SK-N-MC (cell line): ENCODE measurements at regions not wholly inside any gene's neighbourhood (a gene's known extent, or its start where the extent isn't known, plus 50 kb on each side); places are given as distances from the start of the nearest gene placed in this dataset.
"Not testable (repeated sequence)": the region's sequence is repeated elsewhere in the genome, so short reads cannot be mapped to it uniquely, and the experiment has no call there.

ENCODE experiments used
- DNase-seq: peaks from one replicate; pipeline ENCODE4 v3.0.0-alpha.2; 2011; ENCODE audit warnings: low read depth, low spot score
- H3K27ac ChIP-seq: fragments of 200-600 bp; sonication (generic); 2 replicates; pipeline ENCODE4 v1.5.1; 2016; ENCODE audit warnings: mixed run types
- H3K36me3 ChIP-seq: fragments of 200-600 bp; sonication (generic); 2 replicates; pipeline ENCODE4 v1.6.1; 2017; ENCODE audit warnings: antibody characterized with exemption, low read length, mixed read lengths; ENCODE audit not compliant: insufficient read depth
- H3K4me3 ChIP-seq: fragments of 200-600 bp; sonication (generic); 2 replicates; pipeline ENCODE4 v1.5.1; 2016
- H3K9ac ChIP-seq: fragments of 200-600 bp; sonication (generic); 2 replicates; pipeline ENCODE4 v1.8.0; 2017; ENCODE audit warnings: mixed run types, mixed read lengths; ENCODE audit not compliant: insufficient read length
- H3K9me3 ChIP-seq: fragments of 200-600 bp; sonication (generic); 2 replicates; pipeline ENCODE4 v1.6.1; 2017; ENCODE audit warnings: low read depth, mild to moderate bottlenecking, antibody characterized with exemption, low read length, moderate library complexity, mixed read lengths
- EZH2 ChIP-seq: fragments of 200-600 bp; sonication (generic); IDR thresholded peaks from one replicate; pipeline ENCODE4 v1.6.1; 2017; ENCODE audit warnings: antibody characterized with exemption
- FOXP2 ChIP-seq: optimal IDR thresholded peaks from 2 replicates; pipeline ENCODE3; 2011; ENCODE audit warnings: mild to moderate bottlenecking, moderate library complexity; ENCODE audit not compliant: insufficient read depth; ENCODE audit errors: extremely low read length, control extremely low read depth
- POLR2AphosphoS5 ChIP-seq: IDR thresholded peaks from 2 replicates; pipeline ENCODE4 v1.6.1; 2012; ENCODE audit warnings: mild to moderate bottlenecking, low read depth, low read length, borderline replicate concordance

DNA sequence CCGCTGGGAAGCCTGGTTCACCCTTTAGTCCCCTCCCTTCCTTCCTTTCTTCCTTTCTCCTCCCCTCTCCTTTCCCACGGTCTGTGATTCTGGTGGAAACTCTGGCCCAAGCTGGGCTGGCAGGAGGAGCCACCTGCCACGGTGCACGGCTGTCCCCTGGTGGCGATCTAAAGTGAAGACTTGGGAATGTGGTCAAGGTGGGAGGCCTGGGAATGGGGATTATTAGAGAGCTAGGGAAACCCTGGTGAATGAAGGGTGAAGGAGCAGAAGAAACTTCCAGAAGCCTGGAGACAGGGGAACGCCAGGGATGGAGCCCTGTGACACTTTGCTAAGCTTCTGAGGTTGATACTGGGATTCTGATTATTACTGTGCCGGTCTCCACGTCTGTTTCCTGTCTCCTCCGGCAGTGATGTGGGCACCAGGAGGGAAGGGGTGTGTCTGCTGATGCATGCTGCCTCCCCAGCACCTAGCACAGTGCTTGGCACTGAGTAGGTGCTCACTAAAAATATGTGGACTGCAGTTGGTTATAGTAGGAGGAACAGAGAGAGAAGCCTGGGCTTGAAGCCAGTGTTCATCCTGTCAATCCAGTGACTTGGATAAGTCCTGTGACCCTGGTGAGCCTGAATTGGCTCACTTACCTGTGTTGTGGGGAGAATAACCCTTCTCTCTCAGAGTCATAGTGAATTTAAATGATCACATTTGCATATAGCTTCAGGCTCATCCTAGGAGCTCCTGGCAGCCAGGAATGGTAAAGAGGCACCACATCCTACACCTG lies 71.2 kb upstream of the NBPF3 start:
- Histone ChIP-seq H3K36me3 (no peaks in the 10 kb centered on the region), H3K9me3 (no peaks in the 10 kb centered on the region), H3K9ac (no peak overlapping the region), H3K4me3 (no peak overlapping the region), H3K27ac (no peak overlapping the region)
- DNase-seq: no peak
- TF ChIP-seq EZH2 (no peak), FOXP2 (no peak), POLR2AphosphoS5 (no peak)

DNA sequence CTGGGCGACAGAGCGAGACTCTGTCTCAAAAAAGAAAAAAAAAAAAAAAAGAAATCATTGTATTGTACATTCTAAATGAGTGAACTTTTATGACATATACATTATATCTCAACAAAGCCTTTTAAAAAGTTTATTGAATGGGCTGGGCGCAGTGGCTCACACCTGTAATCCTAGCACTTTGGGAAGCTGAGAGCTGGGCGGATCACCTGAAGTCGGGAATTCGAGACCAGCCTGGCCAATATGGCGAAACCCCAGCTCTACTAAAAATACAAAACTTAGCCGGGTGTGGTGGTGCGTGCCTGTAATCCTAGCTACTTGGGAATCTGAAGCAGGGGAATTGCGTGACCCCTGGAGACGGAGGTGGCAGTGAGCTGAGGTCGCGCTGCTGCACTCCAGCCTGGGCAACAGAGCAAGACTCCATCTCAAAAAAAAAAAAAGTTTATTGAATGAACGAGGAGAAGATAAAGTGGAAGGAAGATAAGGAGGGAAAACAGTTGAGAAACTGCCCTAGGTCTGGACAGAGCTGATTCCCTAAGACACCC lies 71.9 kb upstream of the NBPF3 start:
- H3K36me3 ChIP-seq, H3K9ac ChIP-seq, DNase-seq, H3K27ac ChIP-seq, H3K4me3 ChIP-seq, H3K9me3 ChIP-seq: not testable (repeated sequence)

DNA sequence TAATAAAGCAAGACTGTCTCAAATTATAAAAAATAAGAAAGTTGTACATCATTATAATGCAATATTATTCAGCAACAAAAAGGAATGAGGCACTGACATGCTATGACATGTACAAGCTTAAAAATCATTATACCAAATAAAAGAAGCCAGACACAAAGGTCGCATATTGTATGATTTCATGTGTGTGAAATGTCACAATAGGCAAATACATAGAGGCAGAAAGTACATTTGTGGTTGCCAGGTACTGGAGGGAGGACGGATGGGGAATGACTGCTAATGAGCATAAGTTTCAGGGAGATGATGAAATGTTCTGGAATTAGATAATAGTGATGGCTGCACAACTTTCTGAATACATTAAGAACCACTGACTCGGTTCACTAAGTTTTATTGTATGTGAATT lies 73.6 kb upstream of the NBPF3 start:
- no peak for TF ChIP-seq FOXP2
- TF ChIP-seq EZH2: no peak
- TF ChIP-seq POLR2AphosphoS5: no peak
- no peak for DNase-seq
- Histone ChIP-seq H3K36me3 (no peaks in the 10 kb centered on the region), H3K9ac (no peak overlapping the region), H3K27ac (no peak overlapping the region), H3K4me3 (no peak overlapping the region), H3K9me3 (no peaks in the 10 kb centered on the region)

GRCh38 chr1:21365036-21365435 lies 74.8 kb upstream of the ECE1 start:
- H3K9ac ChIP-seq: no peak overlapping the region
- TF ChIP-seq POLR2AphosphoS5 (no peak), EZH2 (no peak), FOXP2 (no peak)
- no peaks in the 10 kb centered on the region for H3K9me3 ChIP-seq
- DNase-seq: no peak
- no peaks in the 10 kb centered on the region for H3K36me3 ChIP-seq
- H3K4me3 ChIP-seq: no peak overlapping the region
- H3K27ac ChIP-seq: no peak overlapping the region

DNA sequence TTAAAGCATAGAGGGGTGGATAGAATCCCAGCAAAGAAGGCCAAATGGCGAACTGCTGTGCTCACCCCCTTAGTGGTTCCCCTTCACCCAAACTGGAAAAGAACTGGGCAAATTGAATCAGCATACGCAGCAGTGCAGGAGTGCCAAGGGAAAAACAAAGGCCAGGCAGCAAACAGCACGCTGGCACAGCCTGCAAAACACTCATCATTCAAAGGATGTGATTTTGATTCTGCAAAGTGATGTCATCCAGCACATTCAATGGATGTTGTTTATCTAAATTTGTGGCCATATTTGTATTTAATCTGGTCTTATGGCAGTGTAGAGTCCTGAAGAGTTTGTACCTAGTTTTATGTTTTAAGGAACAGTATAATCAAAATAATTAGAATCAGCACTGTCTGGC lies 71.8 kb upstream of the ECE1 start:
- TF ChIP-seq POLR2AphosphoS5: no peak
- no peak overlapping the region for H3K9ac ChIP-seq
- H3K4me3 ChIP-seq: no peak overlapping the region
- H3K36me3 ChIP-seq: no peaks in the 10 kb centered on the region
- H3K27ac ChIP-seq: no peak overlapping the region
- no peak for DNase-seq
- no peaks in the 10 kb centered on the region for H3K9me3 ChIP-seq

DNA sequence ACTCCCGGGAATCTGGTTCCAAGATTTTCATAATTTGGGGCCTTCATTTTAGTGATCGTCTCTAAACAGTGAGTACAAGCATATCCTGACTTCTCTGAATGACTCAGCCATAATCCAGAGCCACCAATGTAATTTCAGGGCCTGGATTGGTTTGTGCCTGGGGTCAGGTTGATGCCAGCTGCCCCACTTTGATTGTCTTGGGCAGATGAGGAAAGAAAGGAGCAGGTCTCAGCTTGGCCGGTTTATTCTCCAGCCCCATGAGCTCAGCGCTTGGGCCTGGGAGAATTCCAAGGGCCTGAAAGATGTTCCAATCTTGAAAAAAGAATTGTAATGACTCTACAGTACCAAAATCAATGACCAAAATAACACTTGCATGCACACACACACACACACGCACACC lies 71.2 kb upstream of the ECE1 start:
- no peak for DNase-seq
- no peak overlapping the region for H3K4me3 ChIP-seq
- no peak overlapping the region for H3K27ac ChIP-seq
- no peaks in the 10 kb centered on the region for H3K9me3 ChIP-seq
- TF ChIP-seq FOXP2 (no peak), POLR2AphosphoS5 (no peak), EZH2 (no peak)
- H3K36me3 ChIP-seq: no peaks in the 10 kb centered on the region
- H3K9ac ChIP-seq: no peak overlapping the region

GRCh38 chr1:21357161-21357560 lies 66.9 kb upstream of the ECE1 start:
- Histone ChIP-seq H3K27ac (no peak overlapping the region), H3K9me3 (no peaks in the 10 kb centered on the region), H3K9ac (no peak overlapping the region)

GRCh38 chr1:21355956-21356355 lies 65.7 kb upstream of the ECE1 start:
- Histone ChIP-seq H3K9me3 (no peaks in the 10 kb centered on the region), H3K36me3 (no peaks in the 10 kb centered on the region), H3K9ac (no peak overlapping the region), H3K27ac (no peak overlapping the region), H3K4me3 (no peak overlapping the region)
- TF ChIP-seq POLR2AphosphoS5: no peak
- no peak for TF ChIP-seq EZH2
- TF ChIP-seq FOXP2: no peak
- DNase-seq: no peak

More at GRCh38 chr1:21357161-21357560, 66.9 kb upstream of the ECE1 start:
- H3K4me3 ChIP-seq: no peak overlapping the region
- DNase-seq: no peak
- H3K36me3 ChIP-seq: no peaks in the 10 kb centered on the region
- TF ChIP-seq EZH2 (no peak), FOXP2 (no peak), POLR2AphosphoS5 (no peak)

- Histone ChIP-seq H3K27ac (no peak overlapping the region), H3K36me3 (no peaks in the 10 kb centered on the region)
These were observed 62.3 kb upstream of the ECE1 start for GRCh38 chr1:21352586-21352985.

More at GRCh38 chr1:21352586-21352985, 62.3 kb upstream of the ECE1 start:
- no peak for TF ChIP-seq FOXP2
- H3K9me3 ChIP-seq: no peaks in the 10 kb centered on the region
- H3K4me3 ChIP-seq: no peak overlapping the region
- no peak overlapping the region for H3K9ac ChIP-seq
- no peak for DNase-seq
